ENCODE measurements at regions not wholly inside any gene's neighbourhood (a gene's known extent, or its start where the extent isn't known, plus 50 kb on each side); places are given as distances from the start of the nearest gene placed in this dataset.
"Not testable (repeated sequence)": the region's sequence is repeated elsewhere in the genome, so short reads cannot be mapped to it uniquely, and the experiment has no call there.

DNA sequence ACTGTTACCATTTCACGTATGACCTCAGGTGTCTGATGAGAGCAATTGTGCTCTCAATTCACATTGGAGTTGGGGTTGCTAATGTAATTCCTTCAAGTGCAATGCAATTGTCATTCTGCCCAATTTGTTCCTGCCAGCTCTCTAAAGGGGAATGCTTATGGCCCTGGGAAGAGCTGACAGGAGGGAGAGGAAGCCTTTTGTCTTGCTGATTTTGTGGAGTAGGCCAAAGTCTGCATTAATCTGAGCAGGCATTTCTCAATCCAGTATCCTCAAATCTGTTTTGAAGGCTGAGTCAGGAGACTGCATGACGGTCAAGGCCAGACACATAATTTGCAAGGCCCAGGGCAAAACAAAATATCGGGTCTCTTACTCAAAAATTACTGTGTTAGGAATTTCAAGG lies 326.4 kb upstream of the SPHKAP start:
- no peak for DNase-seq

GRCh38 chr2:228507231-228507824 lies 325.8 kb upstream of the SPHKAP start:
- DNase-seq, result no peak

- no peak for DNase-seq
These were observed 322.2 kb upstream of the SPHKAP start for GRCh38 chr2:228503731-228504130.

DNA sequence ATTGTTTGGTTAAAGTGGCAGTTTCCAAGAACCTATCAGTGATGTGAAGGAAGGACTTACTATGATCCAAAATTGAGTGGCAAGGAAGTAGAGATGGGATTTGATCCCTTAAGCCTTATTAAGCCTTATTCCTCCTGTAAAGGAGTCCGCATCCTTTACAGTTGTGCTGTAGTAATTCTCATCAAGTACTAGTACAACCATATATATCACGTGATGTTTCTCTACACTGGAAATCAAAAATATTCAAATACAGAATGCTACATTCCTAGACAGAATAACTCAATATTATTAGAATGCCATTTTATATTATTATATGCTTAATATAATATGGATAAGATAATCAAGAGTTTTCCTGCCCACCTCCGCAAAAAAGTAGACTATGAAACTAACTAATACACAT lies 312.4 kb upstream of the SPHKAP start:
- DNase-seq, result no peak

- no peak for DNase-seq
These were observed 297.5 kb upstream of the SPHKAP start for GRCh38 chr2:228479014-228479413.

- no peak for DNase-seq
These were observed 293.0 kb upstream of the SPHKAP start for GRCh38 chr2:228474466-228474865.

- no peak for DNase-seq
These were observed 288.2 kb upstream of the SPHKAP start for GRCh38 chr2:228469721-228470120.

- DNase-seq, result no peak
These were observed 285.4 kb upstream of the SPHKAP start for GRCh38 chr2:228466851-228467250.

- DNase-seq, result no peak
These were observed 283.9 kb upstream of the SPHKAP start for GRCh38 chr2:228465408-228465807.

GRCh38 chr2:228458364-228458763 lies 276.9 kb upstream of the SPHKAP start:
- no peak for DNase-seq

GRCh38 chr2:228447266-228447915 lies 265.9 kb upstream of the SPHKAP start:
- no peak for DNase-seq

GRCh38 chr2:228446734-228447133 lies 265.2 kb upstream of the SPHKAP start:
- DNase-seq, result peak; percentile 36

DNA sequence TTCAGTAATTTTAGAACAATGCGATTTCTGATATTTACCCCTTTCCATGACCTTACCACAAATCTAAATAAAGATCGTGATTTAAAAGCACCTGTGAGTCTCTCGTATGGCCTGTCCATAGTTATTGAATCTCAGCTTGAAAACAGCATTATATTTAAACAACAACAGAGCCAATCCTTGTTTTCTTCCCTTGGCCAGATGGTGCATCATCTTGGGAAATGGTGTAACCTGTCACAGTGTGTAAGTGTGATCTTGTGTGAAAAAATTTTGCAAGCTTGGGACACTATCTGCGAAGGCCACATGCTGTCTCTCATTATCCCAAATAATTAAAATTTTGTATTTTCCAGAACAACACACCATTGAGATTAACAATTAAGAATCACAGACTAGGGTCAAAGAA lies 262.7 kb upstream of the SPHKAP start:
- DNase-seq, result no peak

- no peak for DNase-seq
These were observed 252.2 kb upstream of the SPHKAP start for GRCh38 chr2:228433721-228434120.

DNA sequence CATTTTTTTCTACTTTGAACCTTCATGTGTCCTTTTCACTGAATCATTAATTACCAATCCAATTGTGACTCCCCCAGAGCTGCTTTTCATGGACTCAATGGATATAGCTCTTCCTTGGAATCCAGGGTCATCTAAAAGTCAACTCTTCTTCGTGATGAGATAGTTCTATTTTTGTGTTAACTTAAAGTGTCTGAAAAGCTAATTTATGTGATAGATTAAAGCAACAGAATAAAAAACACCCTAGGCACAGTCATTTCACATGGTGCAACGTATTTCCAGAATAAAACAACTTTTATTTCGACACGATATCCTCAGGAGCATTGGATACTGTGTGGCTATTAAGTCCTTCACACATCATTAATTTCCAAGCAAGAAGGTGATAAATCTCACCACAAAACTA lies 250.6 kb upstream of the SPHKAP start:
- DNase-seq, result no peak

DNA sequence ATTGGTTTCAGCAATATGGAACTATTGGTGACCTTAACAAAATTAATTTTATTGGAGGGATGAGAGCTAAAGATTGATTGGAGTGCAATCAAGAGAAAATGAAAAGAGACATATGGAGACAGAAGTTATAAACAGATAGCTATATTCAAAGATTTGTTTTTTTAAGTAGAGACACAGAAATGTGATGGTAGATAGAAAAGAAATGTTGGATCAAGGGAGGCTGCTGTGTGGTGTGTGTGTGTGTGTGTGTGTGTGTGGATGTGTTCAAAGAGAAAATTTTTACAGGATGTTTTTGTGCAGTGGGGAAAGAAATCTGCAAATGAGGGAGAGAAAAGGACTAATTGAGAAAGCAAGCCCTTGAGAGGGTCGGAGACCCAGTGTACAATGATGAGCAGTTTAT lies 249.5 kb upstream of the SPHKAP start:
- no peak for DNase-seq

GRCh38 chr2:228426502-228427216 lies 245.2 kb upstream of the SPHKAP start:
- DNase-seq, result no peak

DNA sequence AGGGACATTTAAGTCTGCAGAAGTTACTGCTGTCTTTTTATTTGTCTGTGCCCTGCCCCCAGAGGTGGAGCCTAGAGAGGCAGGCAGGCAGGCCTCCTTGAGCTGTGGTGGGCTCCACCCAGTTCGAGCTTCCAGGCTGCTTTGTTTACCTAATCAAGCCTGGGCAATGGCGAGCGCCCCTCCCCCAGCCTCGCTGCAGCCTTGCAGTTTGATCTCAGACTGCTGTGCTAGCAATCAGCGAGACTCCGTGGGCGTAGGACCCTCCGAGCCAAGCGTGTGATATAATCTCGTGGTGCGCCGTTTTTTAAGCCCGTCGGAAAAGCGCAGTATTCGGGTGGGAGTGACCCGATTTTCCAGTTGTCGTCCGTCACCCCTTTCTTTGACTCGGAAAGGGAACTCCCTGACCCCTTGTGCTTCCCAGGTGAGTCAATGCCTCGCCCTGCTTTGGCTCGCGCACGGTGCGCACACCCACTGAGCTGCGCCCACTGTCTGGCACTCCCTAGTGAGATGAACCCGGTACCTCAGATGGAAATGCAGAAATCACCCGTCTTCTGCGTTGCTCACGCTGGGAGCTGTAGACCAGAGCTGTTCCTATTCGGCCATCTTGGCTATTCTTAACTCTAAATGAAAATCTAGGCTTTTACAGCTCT lies 244.0 kb upstream of the SPHKAP start:
- not testable (repeated sequence) for DNase-seq

DNA sequence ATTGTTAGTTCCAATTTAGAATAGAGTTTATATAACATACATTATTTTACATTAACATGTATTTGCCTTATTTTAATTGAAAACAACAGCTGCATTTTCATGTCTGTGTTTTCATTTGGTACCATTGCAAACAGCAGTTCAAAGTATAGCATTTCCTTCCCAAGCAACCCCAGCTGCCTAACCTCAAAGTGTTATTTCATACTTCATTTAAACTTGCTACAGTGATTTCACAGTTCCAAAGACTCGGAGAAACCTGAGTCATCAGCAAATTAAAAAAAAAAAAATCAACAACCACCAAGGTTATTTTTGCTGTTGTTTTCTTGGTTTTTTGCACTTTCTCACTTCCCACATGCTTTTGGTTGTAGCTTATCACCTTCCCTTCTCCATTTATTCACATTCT lies 236.5 kb upstream of the SPHKAP start:
- DNase-seq, result no peak

GRCh38 chr2:228417526-228417925 lies 236.0 kb upstream of the SPHKAP start:
- DNase-seq, result no peak

- DNase-seq, result no peak
These were observed 228.6 kb upstream of the SPHKAP start for GRCh38 chr2:228410061-228410460.

GRCh38 chr2:228409493-228409892 lies 228.0 kb upstream of the SPHKAP start:
- DNase-seq, result no peak

DNA sequence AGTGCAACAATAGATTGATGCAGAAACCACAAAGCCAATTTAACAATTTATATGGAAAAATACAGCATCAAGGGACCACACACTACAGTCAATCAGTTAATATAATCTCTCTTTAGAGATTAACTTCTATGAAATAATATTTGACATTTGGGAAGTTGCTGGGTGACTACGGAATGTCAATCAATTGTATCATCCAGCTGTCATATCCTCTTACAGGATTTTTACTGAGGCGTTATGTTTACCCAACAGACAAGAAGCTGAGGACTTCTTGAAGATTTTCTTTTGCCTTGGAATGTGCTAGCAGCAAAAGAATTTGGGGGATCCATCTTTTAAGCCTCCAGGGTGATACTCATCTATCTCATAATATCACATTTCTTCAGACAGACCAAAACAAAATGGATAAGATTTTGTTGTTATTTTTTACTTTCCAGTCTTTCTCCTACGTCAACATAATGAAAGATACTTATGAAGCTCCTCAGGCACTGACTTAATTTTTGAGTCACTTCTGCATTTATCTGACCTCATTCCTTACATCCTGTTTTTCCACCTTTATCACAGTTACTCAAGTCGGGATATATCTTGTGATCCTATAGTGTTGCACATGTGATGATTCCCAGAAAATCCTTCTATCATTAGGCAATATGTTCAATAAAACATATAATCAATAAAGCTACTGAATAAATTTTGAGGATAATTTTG lies 227.2 kb upstream of the SPHKAP start:
- no peak for DNase-seq

Measured in NCI-H748 treated with DMSO at 0.1 percent for 48 hours (cell line).